ENCODE measurements at regions not wholly inside any gene's neighbourhood (a gene's known extent, or its start where the extent isn't known, plus 50 kb on each side); places are given as distances from the start of the nearest gene placed in this dataset.

- TF ChIP-seq CTCF (IDR thresholded peaks at IDR 0.05; ENCODE audit: low read depth, low read length), result no peak
- no peak overlapping the region for H3K4me3 ChIP-seq (ENCODE audit: low read depth, low read length)
Measured at GRCh38 chr3:159158801-159159200, 356.9 kb downstream of the MFSD1 start.

GRCh38 chr3:159159546-159159945, 357.7 kb downstream of the MFSD1 start:
- H3K4me3 ChIP-seq (ENCODE audit: low read depth, low read length), result no peak overlapping the region

GRCh38 chr3:159163656-159164055, 361.8 kb downstream of the MFSD1 start:
- H3K4me3 ChIP-seq (ENCODE audit: low read depth, low read length), result no peak overlapping the region
- no peak for TF ChIP-seq CTCF (IDR thresholded peaks at IDR 0.05; ENCODE audit: low read depth, low read length)

More at GRCh38 chr3:159159546-159159945, 357.7 kb downstream of the MFSD1 start:
- no peak for TF ChIP-seq CTCF (IDR thresholded peaks at IDR 0.05; ENCODE audit: low read depth, low read length)

GRCh38 chr3:159165961-159166360, 364.1 kb downstream of the MFSD1 start:
- no peak for TF ChIP-seq CTCF (IDR thresholded peaks at IDR 0.05; ENCODE audit: low read depth, low read length)
- H3K4me3 ChIP-seq (ENCODE audit: low read depth, low read length), result no peak overlapping the region

- peak overlapping the region; percentile 27 for H3K4me3 ChIP-seq (ENCODE audit: low read depth, low read length)
- TF ChIP-seq CTCF (IDR thresholded peaks at IDR 0.05; ENCODE audit: low read depth, low read length), result no peak
Measured at GRCh38 chr3:159166899-159167586, 365.2 kb downstream of the MFSD1 start.

GRCh38 chr3:159168788-159169187, 366.9 kb downstream of the MFSD1 start:
- no peak for TF ChIP-seq CTCF (IDR thresholded peaks at IDR 0.05; ENCODE audit: low read depth, low read length)

GRCh38 chr3:159169828-159170227, 368.0 kb downstream of the MFSD1 start:
- TF ChIP-seq CTCF (IDR thresholded peaks at IDR 0.05; ENCODE audit: low read depth, low read length), result no peak
- H3K4me3 ChIP-seq (ENCODE audit: low read depth, low read length), result no peak overlapping the region

More at GRCh38 chr3:159168788-159169187, 366.9 kb downstream of the MFSD1 start:
- no peak overlapping the region for H3K4me3 ChIP-seq (ENCODE audit: low read depth, low read length)

Measured in WI38 (cell line).